ENCODE measurements at regions not wholly inside any gene's neighbourhood (a gene's known extent, or its start where the extent isn't known, plus 50 kb on each side); places are given as distances from the start of the nearest gene placed in this dataset.

DNA sequence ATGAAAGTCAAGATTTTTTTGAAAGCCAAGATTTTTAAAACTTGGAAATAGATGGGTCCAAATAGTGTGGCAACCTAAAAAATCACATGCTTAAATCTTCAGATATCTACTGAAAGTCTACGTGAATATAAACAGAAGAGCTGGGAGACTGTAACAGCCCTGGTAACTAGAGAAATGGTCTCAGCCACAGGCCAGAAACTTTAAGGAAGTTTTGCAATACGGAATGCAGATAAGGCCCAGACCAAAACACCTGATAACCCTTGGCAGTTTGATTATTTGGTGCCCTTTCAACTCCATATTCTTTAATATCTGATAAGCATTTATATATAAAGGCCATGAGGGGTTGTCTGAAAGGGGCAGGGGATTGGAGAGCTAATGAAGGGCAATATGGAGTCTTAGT lies 537.3 kb upstream of the TGFBR2 start:
- no peak for DNase-seq

- no peak for DNase-seq
Observed at GRCh38 chr3:30073040-30073439, 533.4 kb upstream of the TGFBR2 start.

DNA sequence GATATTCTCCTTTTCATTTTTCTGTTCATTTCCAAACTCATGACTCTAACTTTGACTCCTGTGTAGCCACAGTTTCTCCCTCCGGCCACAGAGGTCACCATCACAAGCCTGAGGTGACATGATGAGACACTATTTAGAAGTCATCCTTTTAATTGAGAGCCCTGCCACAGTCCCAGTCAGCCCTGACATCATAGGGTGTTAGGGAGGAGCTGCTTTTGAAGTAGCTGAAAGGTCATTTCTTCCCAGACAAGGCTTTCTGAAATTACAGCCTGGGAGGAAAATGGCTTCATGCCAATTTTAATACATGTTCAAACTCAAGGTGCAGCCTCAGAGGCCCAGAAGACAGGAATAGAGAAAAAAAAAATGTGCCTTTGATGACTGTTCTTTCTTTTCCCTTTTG lies 532.8 kb upstream of the TGFBR2 start:
- DNase-seq, result no peak

GRCh38 chr3:30075514-30075913 lies 530.9 kb upstream of the TGFBR2 start:
- DNase-seq, result no peak

GRCh38 chr3:30076899-30077298 lies 529.5 kb upstream of the TGFBR2 start:
- DNase-seq, result no peak

DNA sequence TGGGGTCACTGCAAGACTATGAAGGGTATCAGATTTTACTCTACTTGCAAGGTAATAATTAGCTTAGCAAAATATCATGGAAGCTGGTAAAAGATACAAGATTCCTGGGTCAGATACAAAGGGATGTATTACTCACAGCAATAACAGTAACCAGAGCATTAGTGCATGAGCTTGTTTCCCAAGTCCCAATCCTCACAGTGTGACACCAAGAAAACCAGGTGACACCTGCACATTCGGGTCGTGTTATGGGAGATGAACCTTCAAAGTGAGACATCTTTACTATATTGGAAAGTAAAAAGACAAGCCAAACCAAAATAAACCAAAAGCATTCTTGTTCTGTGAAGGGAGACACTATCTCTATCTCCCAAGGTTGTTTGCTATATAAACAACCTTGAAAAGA lies 528.7 kb upstream of the TGFBR2 start:
- DNase-seq, result no peak

DNA sequence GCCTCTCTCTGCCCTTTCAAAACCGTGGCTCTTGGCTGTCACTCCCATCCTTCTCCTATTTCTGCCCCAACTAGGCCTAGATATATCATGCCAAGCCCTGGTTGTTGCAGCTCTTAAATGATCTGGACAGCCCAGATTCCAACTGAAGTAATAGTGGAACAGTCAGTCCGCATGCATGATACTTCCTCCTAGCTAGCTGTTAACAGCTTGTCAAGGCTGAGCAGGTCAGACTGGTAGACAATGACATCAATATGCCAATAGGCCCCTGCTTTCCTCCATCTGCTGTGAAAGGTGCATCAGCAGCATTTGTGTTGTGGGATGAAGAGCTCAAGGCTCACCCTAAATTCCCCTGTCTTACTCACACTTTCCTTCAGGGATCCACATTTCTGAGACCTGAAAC lies 527.7 kb upstream of the TGFBR2 start:
- no peak for DNase-seq

- DNase-seq, result no peak
Observed at GRCh38 chr3:30081904-30082303, 524.5 kb upstream of the TGFBR2 start.

DNA sequence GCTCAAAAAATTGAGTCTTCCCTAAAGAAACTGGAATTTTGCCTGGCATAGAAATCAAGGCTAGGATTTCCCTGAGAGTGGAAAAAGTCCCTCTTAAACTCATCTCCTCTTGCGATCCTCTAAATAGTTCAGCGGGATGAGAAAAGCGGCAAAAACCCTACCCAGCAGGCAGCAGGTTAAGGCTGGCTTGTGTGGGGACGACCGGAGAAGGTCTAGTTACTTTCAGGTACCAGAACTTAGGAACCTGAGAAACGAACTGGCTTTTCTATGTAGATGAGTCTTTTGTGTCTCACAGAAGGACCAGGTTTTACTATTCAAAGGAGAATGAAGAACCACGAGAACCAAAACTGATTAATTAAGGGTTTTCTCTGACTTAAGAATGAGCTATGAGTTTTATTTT lies 523.7 kb upstream of the TGFBR2 start:
- no peak for DNase-seq

DNA sequence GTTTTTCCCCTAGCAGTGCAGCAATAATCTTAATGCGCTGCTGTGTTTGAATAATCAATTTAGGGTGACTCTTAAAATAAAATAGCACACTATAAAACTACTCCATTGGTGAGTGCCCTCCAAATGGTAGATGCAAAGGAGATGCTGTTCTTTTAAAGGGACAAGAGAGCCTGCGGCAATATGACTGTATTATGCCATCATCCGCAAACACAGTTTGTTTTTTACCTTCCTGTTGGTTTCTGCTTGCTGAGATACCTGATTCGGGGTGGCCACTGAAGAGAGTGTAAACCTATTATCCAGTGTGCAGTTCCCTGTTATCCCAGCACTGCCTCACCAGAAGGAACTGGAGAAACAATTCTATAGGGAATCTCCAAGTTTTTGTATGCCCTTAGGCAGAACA lies 523.1 kb upstream of the TGFBR2 start:
- no peak for DNase-seq

GRCh38 chr3:30084316-30084715 lies 522.1 kb upstream of the TGFBR2 start:
- no peak for DNase-seq

DNA sequence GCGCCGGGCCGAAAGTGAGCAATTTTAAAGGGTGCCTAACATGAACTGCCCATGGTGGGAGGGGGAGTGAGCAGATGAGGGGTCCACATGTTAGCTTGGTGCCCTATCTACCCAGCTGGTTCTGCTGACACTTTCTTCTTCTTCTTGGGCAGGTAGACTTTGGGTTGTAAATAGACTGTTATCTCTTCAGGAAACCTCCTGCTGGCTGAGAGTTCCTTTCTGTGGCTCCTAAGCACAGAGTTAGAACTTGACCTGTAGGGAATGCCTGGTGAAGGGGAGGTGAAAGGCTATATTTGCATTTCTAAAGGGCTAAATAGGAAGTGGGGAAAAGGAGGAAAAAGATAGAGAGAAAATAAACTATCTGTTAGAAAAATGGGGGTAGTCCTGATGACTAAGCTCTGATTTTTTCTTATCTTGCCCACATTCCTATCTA lies 521.4 kb upstream of the TGFBR2 start:
- DNase-seq, result no peak

DNA sequence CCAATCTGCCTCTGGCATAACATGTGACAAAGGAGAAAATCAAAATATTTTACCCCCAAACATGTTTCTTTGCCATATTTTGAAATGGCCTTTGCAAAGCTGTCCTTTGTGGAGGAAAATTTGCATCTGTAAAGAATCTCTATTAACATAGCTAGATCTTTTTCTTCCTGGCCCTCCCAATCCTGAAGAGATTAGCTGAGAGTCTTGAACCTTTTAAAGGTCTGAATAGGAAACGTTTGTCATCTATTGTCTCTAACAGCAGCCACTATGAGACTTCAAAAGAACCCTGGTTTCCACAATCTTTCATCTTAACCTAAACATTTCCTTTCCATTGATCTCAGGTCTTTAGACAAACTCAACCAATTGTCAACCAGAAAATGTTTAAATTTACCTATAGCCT lies 520.9 kb upstream of the TGFBR2 start:
- DNase-seq, result no peak

DNA sequence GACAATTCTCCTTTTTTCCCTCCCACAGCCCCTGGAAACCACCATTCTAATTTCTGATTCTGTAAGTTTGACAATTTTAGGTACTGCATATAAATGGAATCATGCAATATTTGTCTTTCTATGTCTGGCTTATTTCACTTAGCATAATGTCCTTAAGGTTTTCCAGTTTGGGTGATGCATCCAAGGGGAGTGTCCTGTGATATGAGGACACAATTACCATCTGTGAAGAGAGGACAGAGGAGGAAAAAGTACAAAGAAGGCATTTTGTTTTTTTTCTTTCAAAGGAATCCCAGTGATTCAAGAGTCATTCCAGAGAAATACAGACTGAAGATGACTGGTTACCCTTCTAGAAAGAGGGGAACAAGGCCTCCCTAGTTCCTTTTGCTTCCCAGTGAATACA lies 514.7 kb upstream of the TGFBR2 start:
- no peak for DNase-seq

DNA sequence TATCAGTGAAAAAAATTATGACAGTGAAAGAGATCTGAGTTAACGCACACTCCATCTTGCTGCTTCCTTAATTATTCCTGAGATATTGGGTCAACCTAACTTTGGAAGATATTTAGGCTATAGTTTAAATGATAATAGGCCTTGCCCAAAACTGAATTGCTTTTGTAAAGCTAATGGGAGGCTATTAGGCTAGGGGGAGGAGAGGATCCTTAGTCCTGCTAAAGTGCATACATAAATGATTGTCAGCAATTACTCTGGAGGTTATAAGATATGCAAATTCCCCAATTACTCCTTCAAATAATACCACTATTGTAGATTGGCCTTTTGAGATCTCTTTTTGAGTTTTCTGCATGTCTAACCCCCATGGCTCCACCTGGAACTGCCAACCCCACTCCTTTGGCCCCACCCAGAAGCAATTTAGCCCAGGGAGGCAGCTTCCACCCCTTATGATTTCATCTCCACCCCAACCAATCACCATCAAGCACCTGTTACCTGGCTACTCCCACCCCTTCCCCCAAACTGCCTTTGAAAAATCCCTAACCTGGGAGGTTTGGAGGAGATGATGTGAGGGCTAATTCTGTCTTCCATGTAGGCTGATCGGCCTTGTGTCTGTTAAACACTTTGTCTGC lies 509.3 kb upstream of the TGFBR2 start:
- DNase-seq, result no peak

DNA sequence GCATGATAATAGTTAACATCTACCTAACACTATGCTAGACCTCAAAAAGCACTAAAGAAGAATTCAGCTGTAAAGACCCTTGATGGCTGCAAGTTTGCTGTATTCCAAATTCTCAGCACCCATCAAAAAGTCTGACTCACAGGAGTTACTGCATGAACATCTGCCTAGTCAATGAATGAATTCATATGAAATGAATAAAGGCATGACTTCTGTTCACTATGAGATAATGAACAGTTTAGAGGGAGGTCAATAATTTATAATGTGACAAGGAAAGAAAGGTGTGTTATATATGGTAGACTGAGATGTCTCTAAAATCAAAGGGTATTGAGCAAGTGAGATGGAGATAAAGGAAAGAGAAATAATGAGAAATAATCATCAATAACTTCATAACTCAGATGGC lies 508.2 kb upstream of the TGFBR2 start:
- DNase-seq, result no peak

- DNase-seq, result no peak
Observed at GRCh38 chr3:30098653-30099455, 507.5 kb upstream of the TGFBR2 start.

DNA sequence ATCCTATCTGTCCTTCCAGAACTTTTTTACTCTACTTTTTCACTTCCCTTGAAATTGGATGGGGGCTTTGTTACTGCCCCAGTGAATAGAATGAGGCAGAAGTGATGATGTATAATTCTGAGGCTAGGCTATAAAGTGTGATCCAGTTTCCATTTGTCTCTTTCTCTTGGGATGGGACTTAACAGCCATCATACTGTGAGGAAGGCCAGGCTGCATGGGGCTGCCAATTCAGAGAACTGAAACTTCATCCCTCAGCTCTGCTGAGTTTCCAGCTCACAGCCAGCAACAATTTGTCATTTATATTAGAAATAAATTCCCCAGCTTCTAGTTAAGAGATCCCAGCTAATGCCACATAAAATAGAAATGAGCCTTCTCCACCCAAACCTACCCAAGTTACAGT lies 504.0 kb upstream of the TGFBR2 start:
- no peak for DNase-seq

DNA sequence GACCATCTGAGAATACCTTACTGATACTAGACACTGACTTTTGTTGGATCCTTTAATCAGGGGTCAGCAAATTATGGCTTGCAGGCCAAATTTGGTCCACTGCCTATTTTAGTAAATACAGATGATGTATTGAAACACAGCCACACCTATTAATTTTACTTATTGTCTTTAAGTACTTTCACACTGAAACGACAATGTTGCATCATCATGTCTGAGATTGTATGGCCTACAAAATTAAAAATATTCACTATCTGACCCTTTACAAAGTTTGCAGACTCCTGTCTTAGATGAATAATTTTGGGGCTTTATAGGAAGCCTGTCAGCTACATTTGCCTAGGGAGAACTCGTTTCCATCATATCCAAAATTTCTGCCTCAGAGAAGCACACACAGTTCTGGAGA lies 503.2 kb upstream of the TGFBR2 start:
- no peak for DNase-seq

DNA sequence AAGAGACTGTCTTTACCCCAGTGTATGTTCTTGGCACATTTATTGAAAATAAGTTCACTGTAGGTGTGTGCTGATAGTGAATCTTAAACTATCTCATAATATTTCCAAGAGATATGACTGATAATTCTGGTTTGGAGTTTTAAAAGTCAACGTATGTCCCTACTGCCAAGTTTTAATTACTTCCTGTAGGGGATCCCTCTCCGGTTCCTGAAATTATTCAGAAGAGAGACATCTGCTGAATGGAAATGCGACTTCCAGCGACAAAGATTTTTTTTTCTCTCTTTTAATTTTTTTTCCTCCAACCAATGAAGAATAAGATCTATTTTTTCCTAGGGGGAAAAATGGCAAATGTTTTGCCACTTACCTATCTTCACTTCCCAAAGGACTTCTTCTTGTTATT lies 498.9 kb upstream of the TGFBR2 start:
- DNase-seq, result no peak

DNA sequence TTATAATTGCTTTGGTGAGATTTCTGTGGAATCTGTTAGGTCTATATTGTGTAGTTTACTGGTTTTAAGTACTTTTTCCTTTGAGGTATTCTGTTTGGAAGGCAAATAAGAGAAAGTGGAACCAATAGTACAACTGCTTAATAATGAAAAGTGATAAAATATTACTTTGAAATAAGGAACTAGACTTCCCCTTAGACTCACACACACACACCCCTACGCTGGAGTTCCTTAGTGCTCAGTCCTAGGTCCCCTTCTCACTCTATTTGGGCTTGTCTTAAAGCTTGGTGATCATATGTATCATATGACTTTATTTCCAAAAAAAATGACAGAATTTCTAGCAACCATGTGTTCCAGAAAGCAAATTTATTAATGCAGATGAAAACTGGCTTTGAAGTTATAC lies 494.0 kb upstream of the TGFBR2 start:
- DNase-seq, result no peak

GRCh38 chr3:30112902-30113484 lies 493.4 kb upstream of the TGFBR2 start:
- peak in 3 of 6 experiments; percentile 18 to 73 (median 58) for DNase-seq

- DNase-seq, result no peak
Observed at GRCh38 chr3:30113906-30114305, 492.5 kb upstream of the TGFBR2 start.

DNA sequence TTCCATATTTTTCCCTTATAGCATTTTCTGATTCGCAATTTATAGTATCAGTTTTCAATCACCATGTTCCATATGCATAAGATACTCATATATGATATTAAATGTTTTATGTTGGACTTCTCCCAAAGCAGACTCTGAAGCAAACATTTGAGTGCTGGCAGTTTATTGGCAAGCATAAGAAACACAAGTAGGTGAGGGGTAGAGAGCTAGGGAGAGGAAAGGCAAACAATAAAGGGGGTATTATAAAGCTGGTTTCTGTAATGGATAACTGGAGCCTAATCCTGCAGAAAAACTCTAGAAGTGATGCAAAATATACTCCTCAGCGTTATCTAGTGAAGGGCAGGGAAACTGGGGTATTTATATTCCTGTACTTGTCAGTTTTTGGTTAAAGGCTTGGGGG lies 491.5 kb upstream of the TGFBR2 start:
- no peak for DNase-seq

Data from stimulated activated naive CD4-positive, alpha-beta T cell (primary cell).